Left ventricle myocardium superior (tissue), 1 donor: ENCODE measurements at regions not wholly inside any gene's neighbourhood (a gene's known extent, or its start where the extent isn't known, plus 50 kb on each side); places are given as distances from the start of the nearest gene placed in this dataset.

ENCODE experiments used
- ATAC-seq: fragments of 200-7000 bp; cut with Tn5 transposase; one replicate; pipeline ENCODE4 v1.9.1; 2020; ENCODE audit warnings: mild to moderate bottlenecking, moderate library complexity
- DNase-seq: peaks from one replicate; pipeline ENCODE4 v3.0.0-alpha.2; 2020
- intact Hi-C: fragments of 100-400 bp; cut with micrococcal nuclease; formaldehyde crosslinking; loops from one replicate; pipeline ENCODE4 v1.11.0; 2022
- donor health status: DM: no; HTN: yes; CAD: no; lungs with severe emphysema.

DNA sequence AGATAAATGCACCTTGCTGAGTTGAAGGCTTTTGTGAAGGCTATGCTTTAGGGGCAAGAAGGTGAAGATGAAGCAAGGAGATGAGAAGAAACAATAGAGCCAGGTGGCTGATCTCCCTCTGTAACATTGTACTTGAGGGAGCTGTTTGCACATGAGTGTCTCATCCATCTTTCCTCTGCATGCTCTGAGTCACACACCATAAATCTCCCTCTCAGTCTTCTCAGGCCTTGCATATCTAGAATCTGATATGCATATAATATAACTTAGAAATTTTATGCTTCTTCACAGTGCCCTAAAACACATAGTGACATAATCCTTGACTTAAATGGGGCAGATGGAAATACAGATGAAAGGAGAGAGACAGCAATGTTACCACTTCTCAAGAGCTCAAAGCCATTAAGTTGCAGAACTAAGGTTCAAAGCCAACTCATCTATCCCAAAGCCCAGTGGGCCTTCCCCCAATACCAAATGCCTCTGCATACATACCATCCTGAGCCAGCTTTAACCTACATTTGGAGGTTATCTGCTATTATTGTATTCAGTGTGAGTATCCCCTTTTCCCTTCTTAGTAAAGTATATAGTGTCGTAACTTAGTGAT lies 62.4 kb upstream of the STXBP5 start:
- ATAC-seq (no peak), DNase-seq (no peak)
- intact Hi-C loops = no loop called here

DNA sequence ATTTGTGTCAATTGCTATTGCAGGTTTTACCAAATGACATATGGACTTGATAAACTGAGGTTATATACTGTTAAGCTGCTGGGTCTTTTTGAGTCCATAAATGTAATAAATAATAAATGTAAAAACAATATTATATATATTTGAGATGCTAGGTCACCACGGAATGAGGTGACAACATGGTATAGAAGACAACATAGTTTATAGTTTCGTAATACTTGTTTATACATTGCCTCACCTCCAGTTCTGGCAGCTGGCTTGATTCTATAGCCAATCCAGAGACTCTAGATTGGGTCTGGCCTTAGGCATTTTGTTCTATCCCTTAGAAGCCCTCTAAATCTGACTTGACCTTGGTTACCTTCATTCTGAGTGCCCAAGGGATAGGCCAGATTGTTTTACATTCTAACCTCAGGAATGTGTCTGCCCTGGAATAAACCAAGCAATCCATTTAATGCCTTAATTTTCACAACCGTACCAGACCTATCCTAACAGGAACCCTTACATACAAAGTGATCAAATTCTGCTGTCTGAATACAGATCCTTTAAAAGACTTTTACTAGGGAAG lies 61.5 kb upstream of the STXBP5 start:
- intact Hi-C loops = no loop called here
- no peak for ATAC-seq

DNA sequence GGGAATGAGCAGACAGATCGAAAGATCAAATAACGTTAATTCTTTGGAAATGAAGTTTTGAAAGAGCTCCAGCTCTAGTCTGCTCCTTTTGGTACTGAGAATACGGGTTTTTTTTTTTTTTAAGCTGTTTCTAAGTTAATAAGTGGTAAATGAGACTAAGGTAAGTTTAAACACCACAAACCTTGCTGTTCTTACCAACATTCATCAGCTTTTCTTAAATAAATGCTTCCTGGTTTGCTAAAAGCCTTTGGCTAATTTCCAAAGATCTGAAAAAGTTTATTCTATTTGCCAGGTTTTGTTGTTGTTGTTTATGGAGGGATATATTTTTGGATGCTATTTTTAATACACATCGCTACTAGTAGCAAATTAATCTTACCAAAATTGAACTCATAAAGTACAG lies 55.1 kb upstream of the STXBP5 start:
- no peak for ATAC-seq
- intact Hi-C loops = no loop called here

More for the DNA sequence above, 61.5 kb upstream of the STXBP5 start:
- DNase-seq = no peak

DNA sequence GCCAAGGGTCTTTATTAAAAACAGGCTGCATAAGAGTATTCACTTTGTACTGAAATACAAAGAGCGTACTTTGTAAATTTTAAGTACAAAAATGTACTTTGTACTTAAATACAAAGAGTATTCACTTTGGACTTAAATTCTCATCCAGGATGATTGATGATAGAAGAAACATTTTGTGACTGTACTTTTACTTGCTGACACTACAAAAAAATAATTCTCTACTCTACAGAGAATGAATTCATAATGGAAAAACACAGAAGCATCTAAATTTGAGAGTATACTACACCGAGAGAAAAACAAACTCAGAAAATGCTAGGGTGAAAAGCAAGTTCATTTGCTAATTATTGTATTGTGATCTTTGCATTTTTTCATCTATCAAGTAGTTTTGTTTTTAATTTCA lies 54.4 kb upstream of the STXBP5 start:
- intact Hi-C loops = no loop called here
- DNase-seq = no peak
- no peak for ATAC-seq

More for the DNA sequence above, 55.1 kb upstream of the STXBP5 start:
- no peak for DNase-seq

DNA sequence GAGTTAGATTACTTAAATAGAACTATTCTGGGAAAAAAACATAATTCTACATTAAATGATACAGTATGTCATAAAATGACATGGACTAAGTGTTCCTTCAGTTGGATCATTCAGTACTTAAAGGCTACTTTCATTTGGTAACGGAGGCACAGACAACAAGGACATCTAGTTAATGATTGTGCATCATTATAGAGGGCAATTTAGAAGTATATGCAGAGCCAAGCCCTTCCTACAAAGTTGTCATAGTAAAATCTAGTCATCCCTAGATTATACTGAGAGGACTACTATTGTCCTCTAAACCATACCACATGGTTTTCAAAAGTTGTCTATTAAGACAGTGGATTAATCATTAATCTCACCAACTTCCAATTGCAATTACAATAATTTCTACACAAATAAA lies 53.9 kb upstream of the STXBP5 start:
- DNase-seq = no peak
- ATAC-seq = no peak
- intact Hi-C loops = no loop called here
